BLaER1 treated with 17β-estradiol and CSF1 and Interleukin-3, amounts not matched to agents 10 nM and 100 nM (cell line): ENCODE measurements at regions not wholly inside any gene's neighbourhood (a gene's known extent, or its start where the extent isn't known, plus 50 kb on each side); places are given as distances from the start of the nearest gene placed in this dataset.
"Not testable (repeated sequence)": the region's sequence is repeated elsewhere in the genome, so short reads cannot be mapped to it uniquely, and the experiment has no call there.

Experiments used
- H3K27ac ChIP-seq, 11 experiments: shearing (Covaris generic); formaldehyde crosslinking; 2 replicates each; pipeline ENCODE4 v1.8.1; 2022
- H3K27me3 ChIP-seq, 11 experiments: shearing (Covaris generic); formaldehyde crosslinking; 2 replicates each; pipeline ENCODE4 v1.8.1; 2022
- H3K36me3 ChIP-seq, 11 experiments: shearing (Covaris generic); formaldehyde crosslinking; 2 replicates each; pipeline ENCODE4 v1.8.1; 2022
- H3K4me1 ChIP-seq, 10 experiments: shearing (Covaris generic); formaldehyde crosslinking; 2 replicates each; pipeline ENCODE4 v1.8.1; 2022
- H3K4me2 ChIP-seq, 11 experiments: shearing (Covaris generic); formaldehyde crosslinking; 2 replicates each; pipeline ENCODE4 v1.8.1; 2022
- H3K4me3 ChIP-seq, 10 experiments: shearing (Covaris generic); formaldehyde crosslinking; 2 replicates each; pipeline ENCODE4 v1.8.1; 2022
- H3K9ac ChIP-seq, 11 experiments: shearing (Covaris generic); formaldehyde crosslinking; 2 replicates each; pipeline ENCODE4 v1.8.1; 2022
- H3K9me3 ChIP-seq, 11 experiments: shearing (Covaris generic); formaldehyde crosslinking; replicated peaks in 1 of 11; 2 replicates each; pipeline ENCODE4 v1.8.1; 2022
- H4K20me1 ChIP-seq, 11 experiments: shearing (Covaris generic); formaldehyde crosslinking; 2 replicates each; pipeline ENCODE4 v1.8.1; 2022
- Cebpa-rat ChIP-seq, 11 experiments: shearing (Covaris generic); IDR thresholded peaks; 2 replicates each; pipeline ENCODE4 v1.8.1; 2022

GRCh38 chr4:137961051-137961438 is 281.1 kb downstream of the SLC7A11 start:
- Histone ChIP-seq H3K4me2 (no peak overlapping the region), H3K4me3 (no peak overlapping the region), H3K27ac (no peak overlapping the region), H3K27me3 (no peaks in the 10 kb centered on the region), H3K9me3 (no peaks in the 10 kb centered on the region), H3K36me3 (no peaks in the 10 kb centered on the region), H3K9ac (no peak overlapping the region), H3K4me1 (peaks cover 0 to 4% (median 0%) of the 10 kb centered on the region in 10 experiments; a peak in 2 of 20 replicates), H4K20me1 (no peaks in the 10 kb centered on the region)
- TF ChIP-seq Cebpa-rat (IDR thresholded peaks at IDR 0.05): no peak

GRCh38 chr4:137960371-137961050 is 281.6 kb downstream of the SLC7A11 start:
- TF ChIP-seq Cebpa-rat (IDR thresholded peaks at IDR 0.05): no peak
- H3K36me3 ChIP-seq: no peaks in the 10 kb centered on the region
- no peaks in the 10 kb centered on the region for H3K27me3 ChIP-seq
- no peak overlapping the region for H3K9ac ChIP-seq
- H4K20me1 ChIP-seq: no peaks in the 10 kb centered on the region
- no peaks in the 10 kb centered on the region for H3K9me3 ChIP-seq
- no peak overlapping the region for H3K4me3 ChIP-seq
- H3K4me1 ChIP-seq: peaks cover 0 to 4% (median 0%) of the 10 kb centered on the region in 10 experiments; a peak in 2 of 20 replicates
- H3K4me2 ChIP-seq: no peak overlapping the region
- H3K27ac ChIP-seq: no peak overlapping the region

- Histone ChIP-seq H3K27me3 (no peaks in the 10 kb centered on the region), H3K36me3 (no peaks in the 10 kb centered on the region), H3K4me2 (no peak overlapping the region), H3K9me3 (no peaks in the 10 kb centered on the region), H3K9ac (no peak overlapping the region), H3K27ac (no peak overlapping the region), H3K4me1 (peaks cover 0 to 4% (median 0%) of the 10 kb centered on the region in 10 experiments; a peak in 2 of 20 replicates), H4K20me1 (no peaks in the 10 kb centered on the region), H3K4me3 (no peak overlapping the region)
- no peak for TF ChIP-seq Cebpa-rat (IDR thresholded peaks at IDR 0.05)
Measured at GRCh38 chr4:137957806-137958205, 284.3 kb downstream of the SLC7A11 start.

GRCh38 chr4:137956256-137956655 is 285.9 kb downstream of the SLC7A11 start:
- Histone ChIP-seq H3K9ac (no peak overlapping the region), H3K4me1 (peaks cover 0 to 4% (median 0%) of the 10 kb centered on the region in 10 experiments; a peak in 2 of 20 replicates), H3K4me3 (no peak overlapping the region), H3K9me3 (no peaks in the 10 kb centered on the region), H3K27me3 (no peaks in the 10 kb centered on the region), H3K4me2 (0 out of 22 replicates have a peak overlapping the region, but pooled peaks of 1 of the 11 experiments have one; percentile 28), H3K36me3 (no peaks in the 10 kb centered on the region), H3K27ac (no peak overlapping the region), H4K20me1 (no peaks in the 10 kb centered on the region)
- TF ChIP-seq Cebpa-rat (IDR thresholded peaks at IDR 0.05): no peak

GRCh38 chr4:137955595-137955994 is 286.6 kb downstream of the SLC7A11 start:
- peaks cover 0 to 4% (median 0%) of the 10 kb centered on the region in 10 experiments; a peak in 2 of 20 replicates for H3K4me1 ChIP-seq
- no peak overlapping the region for H3K4me3 ChIP-seq
- H3K4me2 ChIP-seq: no peak overlapping the region
- no peak for TF ChIP-seq Cebpa-rat (IDR thresholded peaks at IDR 0.05)
- H3K9me3 ChIP-seq: no peaks in the 10 kb centered on the region
- H3K36me3 ChIP-seq: no peaks in the 10 kb centered on the region
- H3K9ac ChIP-seq: no peak overlapping the region
- H3K27me3 ChIP-seq: no peaks in the 10 kb centered on the region
- H4K20me1 ChIP-seq: no peaks in the 10 kb centered on the region
- no peak overlapping the region for H3K27ac ChIP-seq

- Histone ChIP-seq H3K36me3 (no peaks in the 10 kb centered on the region), H4K20me1 (no peaks in the 10 kb centered on the region), H3K4me3 (no peak overlapping the region), H3K9ac (no peak overlapping the region), H3K9me3 (no peaks in the 10 kb centered on the region; a peak in 1 of 22 replicates), H3K27me3 (no peaks in the 10 kb centered on the region), H3K27ac (no peak overlapping the region), H3K4me2 (no peak overlapping the region), H3K4me1 (peaks cover 0 to 4% (median 0%) of the 10 kb centered on the region in 10 experiments; a peak in 2 of 20 replicates)
- TF ChIP-seq Cebpa-rat (IDR thresholded peaks at IDR 0.05): no peak
Measured at GRCh38 chr4:137952116-137952515, 290.0 kb downstream of the SLC7A11 start.

GRCh38 chr4:137950286-137950685 is 291.9 kb downstream of the SLC7A11 start:
- Histone ChIP-seq H3K4me1 (no peaks in the 10 kb centered on the region), H3K27me3 (no peaks in the 10 kb centered on the region), H3K9me3 (no peaks in the 10 kb centered on the region; a peak in 1 of 22 replicates), H3K4me2 (no peak overlapping the region), H3K4me3 (no peak overlapping the region), H3K9ac (no peak overlapping the region), H3K27ac (no peak overlapping the region), H3K36me3 (no peaks in the 10 kb centered on the region), H4K20me1 (no peaks in the 10 kb centered on the region)
- no peak for TF ChIP-seq Cebpa-rat (IDR thresholded peaks at IDR 0.05)

GRCh38 chr4:137949746-137950145 is 292.4 kb downstream of the SLC7A11 start:
- Histone ChIP-seq H3K27me3 (no peaks in the 10 kb centered on the region), H3K27ac (no peak overlapping the region), H3K9me3 (no peaks in the 10 kb centered on the region; a peak in 1 of 22 replicates), H3K36me3 (no peaks in the 10 kb centered on the region), H4K20me1 (no peaks in the 10 kb centered on the region), H3K4me2 (no peak overlapping the region), H3K4me1 (no peaks in the 10 kb centered on the region), H3K4me3 (no peak overlapping the region), H3K9ac (no peak overlapping the region)
- no peak for TF ChIP-seq Cebpa-rat (IDR thresholded peaks at IDR 0.05)

GRCh38 chr4:137946453-137947174 is 295.5 kb downstream of the SLC7A11 start:
- TF ChIP-seq Cebpa-rat (IDR thresholded peaks at IDR 0.05): no peak
- H3K9ac ChIP-seq: no peak overlapping the region
- no peak overlapping the region for H3K27ac ChIP-seq
- no peaks in the 10 kb centered on the region for H3K27me3 ChIP-seq
- H3K4me3 ChIP-seq: no peak overlapping the region
- H3K4me1 ChIP-seq: no peaks in the 10 kb centered on the region
- no peaks in the 10 kb centered on the region for H3K36me3 ChIP-seq
- H3K9me3 ChIP-seq: peaks cover 0 to 6% (median under 1%) of the 10 kb centered on the region in 11 experiments; a peak in 7 of 22 replicates
- no peaks in the 10 kb centered on the region for H4K20me1 ChIP-seq
- no peak overlapping the region for H3K4me2 ChIP-seq

- H4K20me1 ChIP-seq, H3K36me3 ChIP-seq, H3K27me3 ChIP-seq, H3K27ac ChIP-seq, H3K4me2 ChIP-seq, H3K4me1 ChIP-seq, H3K9ac ChIP-seq, H3K4me3 ChIP-seq: not testable (repeated sequence)
- H3K9me3 ChIP-seq: peaks cover 4 to 19% (median 13%) of the 10 kb centered on the region in 11 experiments; a peak in 17 of 22 replicates
Measured at GRCh38 chr4:137942815-137943214, 299.3 kb downstream of the SLC7A11 start.

- not testable (repeated sequence) for H3K27me3 ChIP-seq, H3K36me3 ChIP-seq, H3K4me3 ChIP-seq, H4K20me1 ChIP-seq, H3K9ac ChIP-seq, H3K27ac ChIP-seq, H3K4me1 ChIP-seq, H3K4me2 ChIP-seq
- H3K9me3 ChIP-seq: peaks cover 4 to 19% (median 13%) of the 10 kb centered on the region in 11 experiments; a peak in 17 of 22 replicates
Measured at GRCh38 chr4:137942015-137942515, 300.1 kb downstream of the SLC7A11 start.
